HG03439 (cell line): ENCODE measurements at regions not wholly inside any gene's neighbourhood (a gene's known extent, or its start where the extent isn't known, plus 50 kb on each side); places are given as distances from the start of the nearest gene placed in this dataset.

Experiments used
- ATAC-seq: cut with Tn5 transposase; IDR thresholded peaks from one replicate; pipeline ENCODE4 v1.9.1; 2021; ENCODE audit warnings: mild to moderate bottlenecking, moderate library complexity; ENCODE audit not compliant: unreplicated experiment

DNA sequence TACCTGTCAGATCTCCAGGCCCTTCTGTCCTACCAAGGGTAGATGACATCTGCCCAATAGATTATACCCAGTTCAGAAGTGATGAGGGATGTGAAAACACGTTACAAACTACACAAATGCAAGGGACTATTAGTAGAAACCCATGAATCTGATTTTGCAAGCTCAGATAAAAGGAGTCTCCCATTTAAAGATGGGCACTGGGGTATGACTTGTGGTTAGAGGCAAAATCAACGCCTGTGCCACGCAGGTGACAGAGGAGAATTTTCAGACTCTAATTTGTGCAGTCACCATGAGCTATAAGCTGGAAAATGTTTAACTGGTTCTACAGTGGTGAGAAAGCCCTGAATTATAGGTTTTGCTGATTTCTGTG lies 184.4 kb upstream of the LPP start:
- ATAC-seq = no peak

- ATAC-seq = no peak
Measured at GRCh38 chr3:187970106-187970505, 183.9 kb upstream of the LPP start.

- no peak for ATAC-seq
Measured at GRCh38 chr3:187971629-187972028, 182.3 kb upstream of the LPP start.

GRCh38 chr3:187972454-187972853 lies 181.5 kb upstream of the LPP start:
- no peak for ATAC-seq

- ATAC-seq = no peak
Measured at GRCh38 chr3:187973977-187974870, 179.7 kb upstream of the LPP start.

DNA sequence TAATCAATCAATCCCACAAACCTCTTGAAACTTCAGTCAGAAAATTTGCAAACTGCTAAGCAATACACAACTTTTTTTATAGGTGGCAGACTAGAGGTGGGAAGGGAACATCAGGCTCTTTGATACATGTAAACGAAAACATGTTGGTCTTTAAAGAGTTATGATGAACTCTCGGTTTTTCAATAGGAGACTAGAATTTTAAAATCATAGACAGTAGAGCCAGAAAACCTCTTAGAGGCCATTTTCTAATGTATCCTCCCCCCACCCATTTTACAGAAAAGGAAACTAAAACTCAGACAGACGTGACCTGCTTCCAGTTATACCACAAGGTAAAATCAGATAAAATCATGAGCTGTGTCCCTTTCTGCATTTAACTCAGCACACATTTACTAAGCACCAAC lies 179.1 kb upstream of the LPP start:
- no peak for ATAC-seq

DNA sequence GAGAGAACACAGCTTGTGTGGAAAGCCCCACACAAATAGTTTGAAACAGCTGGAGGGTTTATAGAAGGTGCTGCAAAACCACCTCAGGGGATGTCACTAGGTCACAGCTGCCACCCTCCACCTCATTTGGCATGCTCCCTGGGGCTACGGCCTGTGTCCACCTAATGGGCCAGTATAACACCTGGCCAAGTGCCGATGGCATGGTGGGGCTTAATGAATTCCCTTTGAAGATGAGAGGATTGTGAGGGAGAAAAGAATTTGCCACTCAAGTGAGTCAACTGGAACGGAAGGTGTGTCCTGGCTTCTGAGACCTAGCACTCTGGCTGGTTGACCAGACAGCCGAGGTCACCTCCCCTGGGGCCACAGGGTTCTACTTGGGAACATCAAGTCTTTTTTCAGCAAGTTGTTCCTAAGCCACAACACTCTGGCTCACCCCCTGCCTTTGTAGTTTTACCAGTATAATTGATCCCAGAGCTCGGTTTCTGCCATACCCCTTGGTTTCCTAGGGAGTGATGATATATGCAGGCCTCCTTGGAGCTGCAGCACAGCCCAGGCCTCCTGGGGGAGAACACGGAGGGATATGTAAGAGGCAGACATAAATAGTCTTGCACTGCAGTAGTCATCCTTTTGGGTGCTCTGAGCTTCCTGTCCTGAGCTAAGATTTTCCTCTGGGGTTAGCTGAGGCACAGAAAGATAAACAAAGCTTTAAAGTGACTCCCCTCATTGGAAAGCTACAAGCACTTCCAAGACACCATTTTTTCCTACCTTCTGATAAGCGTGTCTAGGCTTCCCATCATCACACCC lies 178.2 kb upstream of the LPP start:
- no peak for ATAC-seq

- no peak for ATAC-seq
Measured at GRCh38 chr3:187976365-187976900, 177.5 kb upstream of the LPP start.

DNA sequence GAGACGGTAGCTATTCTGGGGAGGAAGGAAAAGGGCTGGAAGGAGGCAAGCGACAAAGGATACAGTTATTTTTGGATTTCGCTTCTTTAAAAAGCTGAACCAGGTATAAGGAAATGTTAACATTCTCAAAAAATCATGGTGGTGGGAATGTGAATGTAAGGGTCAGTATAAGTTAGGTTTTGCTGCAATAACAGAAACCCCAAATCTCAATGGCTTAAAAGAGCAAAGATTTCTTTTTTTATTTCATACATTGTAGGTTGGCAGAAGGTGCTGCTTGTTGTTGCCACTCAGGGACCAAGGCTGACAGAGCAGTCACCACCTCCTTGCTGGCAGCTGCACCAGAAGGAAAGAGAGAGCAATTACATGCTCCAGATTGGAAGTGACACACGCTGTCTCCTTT lies 176.3 kb upstream of the LPP start:
- ATAC-seq = no peak

- ATAC-seq = no peak
Measured at GRCh38 chr3:187978433-187979011, 175.4 kb upstream of the LPP start.

- no peak for ATAC-seq
Measured at GRCh38 chr3:187979564-187979963, 174.4 kb upstream of the LPP start.

DNA sequence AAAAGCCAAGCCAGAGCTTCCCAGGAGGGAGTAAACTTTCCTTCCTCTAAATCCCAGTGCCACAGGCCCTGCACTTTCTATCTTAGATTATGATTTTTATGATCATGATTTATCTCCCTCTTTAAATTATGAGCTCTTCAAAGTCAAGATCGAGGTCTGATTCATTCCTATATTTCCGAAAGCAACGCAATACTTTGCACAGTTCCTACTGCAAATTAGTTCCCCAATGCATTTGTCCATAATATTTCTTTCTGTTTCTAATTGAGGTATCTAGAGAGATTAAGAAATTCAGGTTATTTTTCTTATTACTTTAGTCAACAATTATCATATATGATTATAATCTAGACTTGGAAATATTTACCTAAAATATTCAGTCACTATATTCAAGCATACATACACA lies 173.1 kb upstream of the LPP start:
- ATAC-seq = no peak

- ATAC-seq = no peak
Measured at GRCh38 chr3:187982142-187982541, 171.8 kb upstream of the LPP start.

GRCh38 chr3:187983484-187984124 lies 170.4 kb upstream of the LPP start:
- no peak for ATAC-seq

DNA sequence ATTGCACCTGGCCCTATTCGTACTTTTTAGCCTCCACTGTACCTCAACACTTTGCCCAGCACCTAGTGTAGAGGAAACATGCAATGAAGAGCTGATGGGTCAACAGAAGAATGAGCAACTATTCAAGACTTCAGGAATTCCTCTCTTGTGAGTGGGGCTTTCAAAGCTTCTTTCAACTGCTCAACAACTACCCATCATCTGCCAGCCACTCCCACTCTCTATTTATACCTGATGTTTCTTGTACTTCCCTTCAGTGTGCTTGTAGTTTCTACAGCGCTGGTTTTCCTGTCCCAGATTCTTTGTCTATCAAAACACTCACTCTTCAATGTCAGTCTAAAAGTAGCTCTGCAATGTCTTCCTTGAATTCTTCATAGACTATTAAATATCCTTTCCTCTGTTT lies 168.3 kb upstream of the LPP start:
- ATAC-seq = no peak

GRCh38 chr3:187986514-187986934 lies 167.4 kb upstream of the LPP start:
- ATAC-seq = no peak

DNA sequence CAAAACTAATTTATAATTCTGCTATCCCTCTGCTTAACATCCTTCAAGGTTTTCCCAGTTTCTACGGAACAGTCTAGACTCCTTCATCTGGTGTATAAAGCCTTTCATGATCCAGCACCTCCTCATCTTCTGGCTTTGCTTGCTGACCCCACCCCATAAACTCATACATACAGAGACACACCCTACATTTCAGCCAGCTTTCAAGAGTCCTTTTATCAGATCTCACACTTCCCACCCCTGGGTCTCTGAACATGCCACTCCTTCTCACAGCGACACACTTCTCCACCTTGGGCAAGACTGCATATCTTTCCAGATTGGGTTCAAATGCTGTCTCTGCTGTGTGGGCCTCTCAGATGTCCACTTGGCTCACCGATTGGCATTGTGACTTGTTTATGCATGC lies 166.8 kb upstream of the LPP start:
- ATAC-seq = no peak

- ATAC-seq = no peak
Measured at GRCh38 chr3:187987924-187988323, 166.0 kb upstream of the LPP start.

- no peak for ATAC-seq
Measured at GRCh38 chr3:187989575-187990153, 164.3 kb upstream of the LPP start.

- no peak for ATAC-seq
Measured at GRCh38 chr3:187992609-187993008, 161.3 kb upstream of the LPP start.
